Hematopoietic multipotent progenitor cell (in vitro differentiated cells): ENCODE measurements at regions not wholly inside any gene's neighbourhood (a gene's known extent, or its start where the extent isn't known, plus 50 kb on each side); places are given as distances from the start of the nearest gene placed in this dataset.

Experiments used
- DNase-seq, 3 donors: peaks; one replicate each; pipeline ENCODE4 v3.0.0-alpha.2; 2011 to 2015; ENCODE audit warnings: low read depth in 2 of 3, low spot score in 2 of 3

- no peak for DNase-seq
These were observed 542.1 kb downstream of the BNC2 start for GRCh38 chr9:16328349-16328748.

- DNase-seq: no peak
These were observed 540.8 kb downstream of the BNC2 start for GRCh38 chr9:16329671-16330113.

- DNase-seq: no peak
These were observed 539.4 kb downstream of the BNC2 start for GRCh38 chr9:16331031-16331430.

GRCh38 chr9:16331527-16331926 lies 538.9 kb downstream of the BNC2 start:
- DNase-seq: no peak

- no peak for DNase-seq
These were observed 536.8 kb downstream of the BNC2 start for GRCh38 chr9:16333691-16334090.

- no peak for DNase-seq
These were observed 534.5 kb downstream of the BNC2 start for GRCh38 chr9:16335788-16336580.

GRCh38 chr9:16336833-16337232 lies 533.6 kb downstream of the BNC2 start:
- no peak for DNase-seq

- DNase-seq: no peak
These were observed 533.0 kb downstream of the BNC2 start for GRCh38 chr9:16337322-16338029.

GRCh38 chr9:16341177-16341576 lies 529.3 kb downstream of the BNC2 start:
- no peak for DNase-seq

- DNase-seq: no peak
These were observed 528.0 kb downstream of the BNC2 start for GRCh38 chr9:16342246-16343020.

- no peak for DNase-seq
These were observed 526.9 kb downstream of the BNC2 start for GRCh38 chr9:16343249-16344237.

GRCh38 chr9:16344343-16344742 lies 526.1 kb downstream of the BNC2 start:
- DNase-seq: no peak

- DNase-seq: peak in 1 of 3 donors; percentile 5
These were observed 524.6 kb downstream of the BNC2 start for GRCh38 chr9:16345902-16346301.

GRCh38 chr9:16347886-16348285 lies 522.6 kb downstream of the BNC2 start:
- no peak for DNase-seq

GRCh38 chr9:16348531-16348930 lies 521.9 kb downstream of the BNC2 start:
- no peak for DNase-seq

GRCh38 chr9:16352251-16352650 lies 518.2 kb downstream of the BNC2 start:
- no peak for DNase-seq

- no peak for DNase-seq
These were observed 517.6 kb downstream of the BNC2 start for GRCh38 chr9:16352791-16353401.

GRCh38 chr9:16356196-16356765 lies 514.2 kb downstream of the BNC2 start:
- no peak for DNase-seq

GRCh38 chr9:16357828-16358227 lies 512.6 kb downstream of the BNC2 start:
- DNase-seq: no peak
